Mucosa of stomach (tissue), 1 donor: ENCODE measurements at regions not wholly inside any gene's neighbourhood (a gene's known extent, or its start where the extent isn't known, plus 50 kb on each side); places are given as distances from the start of the nearest gene placed in this dataset.

Experiments
- H3K27me3 ChIP-seq: one replicate; pipeline ENCODE4 v1.7.0; 2013; ENCODE audit warnings: mild to moderate bottlenecking, low read length; ENCODE audit not compliant: control insufficient read depth, insufficient read depth
- H3K36me3 ChIP-seq: one replicate; pipeline ENCODE4 v1.7.0; 2013; ENCODE audit warnings: low read length; ENCODE audit not compliant: control insufficient read depth, insufficient read depth
- H3K4me1 ChIP-seq: one replicate; pipeline ENCODE4 v1.7.0; 2013; ENCODE audit warnings: mild to moderate bottlenecking, low read length; ENCODE audit not compliant: control insufficient read depth, insufficient read depth
- H3K4me3 ChIP-seq: one replicate; pipeline ENCODE4 v1.7.0; 2013; ENCODE audit warnings: low read length
- H3K9ac ChIP-seq: one replicate; pipeline ENCODE4 v1.7.0; 2013; ENCODE audit warnings: mild to moderate bottlenecking, low read length, moderate library complexity
- H3K9me3 ChIP-seq: one replicate; pipeline ENCODE4 v1.7.0; 2013; ENCODE audit warnings: mild to moderate bottlenecking, low read length, moderate library complexity; ENCODE audit not compliant: control insufficient read depth
- donor health status: Pancreatic carcinoma.

- Histone ChIP-seq H3K36me3 (no peaks in the 10 kb centered on the region), H3K4me1 (no peaks in the 10 kb centered on the region), H3K4me3 (no peak overlapping the region), H3K9me3 (no peaks in the 10 kb centered on the region), H3K27me3 (no peaks in the 10 kb centered on the region), H3K9ac (no peak overlapping the region)
Measured at GRCh38 chr2:58913082-58913726, 672.1 kb upstream of the FANCL start.

GRCh38 chr2:58911877-58912276 lies 670.8 kb upstream of the FANCL start:
- no peak overlapping the region for H3K9ac ChIP-seq
- no peaks in the 10 kb centered on the region for H3K36me3 ChIP-seq
- no peak overlapping the region for H3K4me3 ChIP-seq
- H3K27me3 ChIP-seq: no peaks in the 10 kb centered on the region
- no peaks in the 10 kb centered on the region for H3K4me1 ChIP-seq
- H3K9me3 ChIP-seq: no peaks in the 10 kb centered on the region

- Histone ChIP-seq H3K4me3 (no peak overlapping the region), H3K27me3 (no peaks in the 10 kb centered on the region), H3K36me3 (no peaks in the 10 kb centered on the region), H3K9ac (no peak overlapping the region), H3K9me3 (no peaks in the 10 kb centered on the region), H3K4me1 (peaks cover 5% of the 10 kb centered on the region)
Measured at GRCh38 chr2:58908501-58909154, 667.5 kb upstream of the FANCL start.

GRCh38 chr2:58907644-58908043 lies 666.5 kb upstream of the FANCL start:
- H3K36me3 ChIP-seq: no peaks in the 10 kb centered on the region
- H3K9me3 ChIP-seq: no peaks in the 10 kb centered on the region
- no peak overlapping the region for H3K4me3 ChIP-seq
- H3K4me1 ChIP-seq: peaks cover 9% of the 10 kb centered on the region
- no peaks in the 10 kb centered on the region for H3K27me3 ChIP-seq
- no peak overlapping the region for H3K9ac ChIP-seq

- H3K9ac ChIP-seq: no peak overlapping the region
- no peak overlapping the region for H3K4me3 ChIP-seq
- peaks cover 9% of the 10 kb centered on the region for H3K4me1 ChIP-seq
- H3K9me3 ChIP-seq: no peaks in the 10 kb centered on the region
- H3K36me3 ChIP-seq: no peaks in the 10 kb centered on the region
- no peaks in the 10 kb centered on the region for H3K27me3 ChIP-seq
Measured at GRCh38 chr2:58906081-58906645, 665.0 kb upstream of the FANCL start.

- H3K36me3 ChIP-seq: no peaks in the 10 kb centered on the region
- H3K4me1 ChIP-seq: peaks cover 15% of the 10 kb centered on the region
- H3K4me3 ChIP-seq: no peak overlapping the region
- no peaks in the 10 kb centered on the region for H3K27me3 ChIP-seq
- H3K9me3 ChIP-seq: no peaks in the 10 kb centered on the region
- H3K9ac ChIP-seq: no peak overlapping the region
Measured at GRCh38 chr2:58904095-58904494, 663.0 kb upstream of the FANCL start.

GRCh38 chr2:58903427-58903826 lies 662.3 kb upstream of the FANCL start:
- Histone ChIP-seq H3K9ac (no peak overlapping the region), H3K9me3 (no peaks in the 10 kb centered on the region), H3K27me3 (no peaks in the 10 kb centered on the region), H3K4me1 (peaks cover 15% of the 10 kb centered on the region), H3K36me3 (no peaks in the 10 kb centered on the region), H3K4me3 (no peak overlapping the region)

GRCh38 chr2:58900246-58901027 lies 659.3 kb upstream of the FANCL start:
- no peak overlapping the region for H3K4me3 ChIP-seq
- no peaks in the 10 kb centered on the region for H3K27me3 ChIP-seq
- H3K9ac ChIP-seq: no peak overlapping the region
- H3K9me3 ChIP-seq: no peaks in the 10 kb centered on the region
- H3K36me3 ChIP-seq: no peaks in the 10 kb centered on the region
- H3K4me1 ChIP-seq: peaks cover 15% of the 10 kb centered on the region

GRCh38 chr2:58899692-58900091 lies 658.6 kb upstream of the FANCL start:
- Histone ChIP-seq H3K4me3 (no peak overlapping the region), H3K9me3 (no peaks in the 10 kb centered on the region), H3K27me3 (no peaks in the 10 kb centered on the region), H3K36me3 (no peaks in the 10 kb centered on the region), H3K9ac (no peak overlapping the region), H3K4me1 (peaks cover 15% of the 10 kb centered on the region)

GRCh38 chr2:58896638-58897037 lies 655.5 kb upstream of the FANCL start:
- Histone ChIP-seq H3K9me3 (no peaks in the 10 kb centered on the region), H3K4me3 (no peak overlapping the region)

GRCh38 chr2:58895857-58896256 lies 654.7 kb upstream of the FANCL start:
- no peaks in the 10 kb centered on the region for H3K27me3 ChIP-seq
- peaks cover 5% of the 10 kb centered on the region for H3K4me1 ChIP-seq
- H3K9me3 ChIP-seq: no peaks in the 10 kb centered on the region
- H3K4me3 ChIP-seq: no peak overlapping the region
- no peaks in the 10 kb centered on the region for H3K36me3 ChIP-seq
- H3K9ac ChIP-seq: no peak overlapping the region

More at GRCh38 chr2:58896638-58897037, 655.5 kb upstream of the FANCL start:
- no peak overlapping the region for H3K9ac ChIP-seq
- H3K4me1 ChIP-seq: peaks cover 6% of the 10 kb centered on the region
- H3K27me3 ChIP-seq: no peaks in the 10 kb centered on the region
- H3K36me3 ChIP-seq: no peaks in the 10 kb centered on the region
